ENCODE measurements at regions not wholly inside any gene's neighbourhood (a gene's known extent, or its start where the extent isn't known, plus 50 kb on each side); places are given as distances from the start of the nearest gene placed in this dataset.

DNA sequence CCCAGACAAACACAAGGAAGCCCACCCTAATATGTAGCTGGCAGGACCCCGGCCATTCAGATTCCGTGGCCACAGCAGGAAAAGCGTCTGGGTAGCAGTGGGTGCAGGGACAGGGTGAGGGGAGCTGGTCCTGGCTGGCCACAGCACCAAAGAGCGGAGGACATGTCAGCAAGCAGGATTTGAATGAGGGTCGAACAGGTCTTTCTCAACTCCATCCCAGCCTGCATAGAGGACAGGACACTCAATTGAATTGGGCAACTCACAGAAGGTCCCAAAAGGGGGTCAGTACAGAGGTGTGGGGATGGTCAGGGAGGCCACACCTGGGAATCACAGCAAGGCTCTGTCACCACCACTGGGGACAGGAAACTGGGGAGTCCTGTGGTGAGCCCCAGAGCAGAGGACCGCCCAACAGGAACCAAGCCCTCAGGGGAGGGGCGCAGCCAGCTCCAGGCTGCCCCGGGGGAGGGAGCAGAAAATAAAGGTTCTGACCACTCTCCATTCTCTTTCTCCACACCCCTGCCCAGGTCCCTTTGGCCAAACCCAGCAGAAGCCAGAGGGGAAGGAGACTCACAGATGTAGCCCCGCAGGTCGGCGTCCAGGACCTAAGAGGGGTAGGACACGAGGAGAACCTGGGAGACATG, 108.7 kb upstream of the PPP2R2D start:
- Mint-ChIP-seq H3K4me3 (no peak overlapping the region), H3K27me3 (peaks cover 24% of the 10 kb centered on the region), H3K36me3 (ENCODE audit: low read depth) (no peaks in the 10 kb centered on the region), H3K27ac (no peak overlapping the region), H3K9me3 (no peaks in the 10 kb centered on the region), H3K4me1 (ENCODE audit: low read depth) (no peaks in the 10 kb centered on the region)

- Mint-ChIP-seq H3K4me1 (ENCODE audit: low read depth) (no peaks in the 10 kb centered on the region), H3K4me3 (no peak overlapping the region), H3K27ac (no peak overlapping the region), H3K36me3 (ENCODE audit: low read depth) (no peaks in the 10 kb centered on the region), H3K27me3 (peaks cover 24% of the 10 kb centered on the region), H3K9me3 (no peaks in the 10 kb centered on the region)
These were observed 108.0 kb upstream of the PPP2R2D start for GRCh38 chr10:131792809-131793208.

DNA sequence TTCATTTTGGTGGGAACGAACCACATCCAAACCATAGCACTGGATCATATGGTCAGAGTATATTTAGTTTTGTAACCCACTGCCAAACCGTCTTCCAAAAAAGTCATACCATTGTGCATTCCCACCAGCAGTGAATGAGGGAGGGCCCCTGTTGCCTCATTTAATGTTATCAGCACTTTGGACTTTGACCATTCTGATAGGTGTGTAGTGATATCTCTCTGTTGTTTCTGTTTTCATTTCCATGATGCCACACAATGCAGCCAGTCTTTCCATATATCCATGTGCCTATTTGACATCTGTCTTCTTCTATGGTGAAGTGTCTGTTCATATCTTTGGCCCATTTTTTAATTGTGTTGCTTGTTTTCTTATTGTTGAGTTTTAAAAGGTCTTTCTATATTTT, 105.0 kb upstream of the PPP2R2D start:
- Mint-ChIP-seq H3K9me3 (peaks cover 16% of the 10 kb centered on the region), H3K27me3 (peaks cover 27% of the 10 kb centered on the region), H3K36me3 (ENCODE audit: low read depth) (peaks cover 4% of the 10 kb centered on the region), H3K4me1 (ENCODE audit: low read depth) (no peaks in the 10 kb centered on the region), H3K4me3 (no peak overlapping the region), H3K27ac (no peak overlapping the region)

GRCh38 chr10:131797626-131798025, 103.2 kb upstream of the PPP2R2D start:
- peaks cover 16% of the 10 kb centered on the region for H3K9me3 Mint-ChIP-seq
- H3K27me3 Mint-ChIP-seq: peaks cover 27% of the 10 kb centered on the region
- no peaks in the 10 kb centered on the region for H3K4me1 Mint-ChIP-seq (ENCODE audit: low read depth)
- no peak overlapping the region for H3K27ac Mint-ChIP-seq
- H3K36me3 Mint-ChIP-seq (ENCODE audit: low read depth): peaks cover 4% of the 10 kb centered on the region
- no peak overlapping the region for H3K4me3 Mint-ChIP-seq

GRCh38 chr10:131799429-131799828, 101.4 kb upstream of the PPP2R2D start:
- no peaks in the 10 kb centered on the region for H3K4me1 Mint-ChIP-seq (ENCODE audit: low read depth)
- H3K9me3 Mint-ChIP-seq: peaks cover 16% of the 10 kb centered on the region
- no peak overlapping the region for H3K4me3 Mint-ChIP-seq
- peaks cover 25% of the 10 kb centered on the region for H3K27me3 Mint-ChIP-seq
- H3K27ac Mint-ChIP-seq: no peak overlapping the region
- peaks cover 4% of the 10 kb centered on the region for H3K36me3 Mint-ChIP-seq (ENCODE audit: low read depth)

GRCh38 chr10:131802156-131802915, 98.5 kb upstream of the PPP2R2D start:
- Mint-ChIP-seq H3K4me3 (no peak overlapping the region), H3K9me3 (peaks cover 16% of the 10 kb centered on the region), H3K4me1 (ENCODE audit: low read depth) (no peaks in the 10 kb centered on the region), H3K27ac (no peak overlapping the region), H3K27me3 (peaks cover 15% of the 10 kb centered on the region), H3K36me3 (ENCODE audit: low read depth) (peaks cover 4% of the 10 kb centered on the region)

DNA sequence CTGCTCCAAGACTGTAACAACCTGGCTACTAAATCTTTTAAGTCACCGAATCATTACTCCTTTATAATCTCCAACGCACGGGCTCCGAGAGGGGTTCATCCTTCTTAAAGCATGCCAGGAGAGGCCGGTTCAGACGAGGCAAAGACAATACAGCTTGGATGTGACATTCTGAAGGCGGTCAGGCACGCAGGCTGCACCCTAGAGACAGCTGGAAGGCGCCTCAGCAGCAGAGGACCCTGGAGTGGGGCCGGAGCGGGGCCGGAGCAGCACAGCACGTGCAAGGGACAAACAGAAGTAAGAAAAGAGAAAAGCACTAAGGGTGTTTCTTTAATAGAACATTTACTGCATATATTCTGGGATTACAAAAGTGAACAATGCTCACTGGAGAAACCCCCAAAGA, 97.8 kb upstream of the PPP2R2D start:
- H3K27me3 Mint-ChIP-seq: peaks cover 14% of the 10 kb centered on the region
- no peak overlapping the region for H3K4me3 Mint-ChIP-seq
- H3K4me1 Mint-ChIP-seq (ENCODE audit: low read depth): no peaks in the 10 kb centered on the region
- no peak overlapping the region for H3K27ac Mint-ChIP-seq
- H3K9me3 Mint-ChIP-seq: peaks cover 15% of the 10 kb centered on the region
- H3K36me3 Mint-ChIP-seq (ENCODE audit: low read depth): peaks cover 4% of the 10 kb centered on the region

GRCh38 chr10:131803860-131804425, 96.9 kb upstream of the PPP2R2D start:
- H3K4me1 Mint-ChIP-seq (ENCODE audit: low read depth): no peaks in the 10 kb centered on the region
- peaks cover 6% of the 10 kb centered on the region for H3K9me3 Mint-ChIP-seq
- no peak overlapping the region for H3K4me3 Mint-ChIP-seq
- H3K27ac Mint-ChIP-seq: no peak overlapping the region
- peaks cover 4% of the 10 kb centered on the region for H3K36me3 Mint-ChIP-seq (ENCODE audit: low read depth)
- peaks cover 9% of the 10 kb centered on the region for H3K27me3 Mint-ChIP-seq

DNA sequence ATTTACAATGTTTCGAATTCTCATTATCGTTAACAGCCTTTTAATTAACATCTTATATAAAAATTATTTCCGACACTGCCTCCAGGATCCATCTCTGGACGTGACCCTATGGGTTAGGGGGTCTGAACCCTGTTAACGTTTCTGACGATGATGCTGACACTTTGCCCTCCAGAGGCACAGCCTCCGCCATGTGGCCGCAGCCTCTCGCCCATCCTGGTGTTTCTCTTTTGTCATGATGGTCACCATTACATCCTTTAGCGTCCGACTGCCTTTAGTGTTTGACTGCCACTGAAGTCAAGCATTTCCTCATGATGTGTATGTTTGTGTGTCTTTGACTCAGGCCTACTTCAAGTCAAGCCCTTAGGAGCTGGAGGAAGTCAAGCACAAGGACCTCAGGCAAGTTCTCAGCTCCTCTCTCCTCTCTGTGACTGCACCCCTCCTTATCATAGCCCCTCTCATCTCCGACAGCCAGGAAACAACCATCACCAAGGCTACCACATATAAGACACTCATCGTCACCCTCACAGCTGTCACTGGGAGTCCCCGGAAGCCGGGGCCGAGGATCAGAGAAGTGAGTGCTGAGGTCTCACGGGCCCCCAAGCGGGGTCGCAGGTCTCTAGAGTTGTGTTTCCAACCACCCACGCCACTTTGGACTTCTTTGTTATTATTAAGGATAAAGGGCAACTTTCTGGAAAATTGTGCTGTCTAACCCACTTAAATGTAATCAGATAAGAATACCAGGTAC, 96.1 kb upstream of the PPP2R2D start:
- Mint-ChIP-seq H3K4me1 (ENCODE audit: low read depth) (no peaks in the 10 kb centered on the region), H3K36me3 (ENCODE audit: low read depth) (peaks cover 4% of the 10 kb centered on the region), H3K9me3 (peaks cover 6% of the 10 kb centered on the region), H3K27me3 (peaks cover 10% of the 10 kb centered on the region), H3K27ac (no peak overlapping the region), H3K4me3 (no peak overlapping the region)

DNA sequence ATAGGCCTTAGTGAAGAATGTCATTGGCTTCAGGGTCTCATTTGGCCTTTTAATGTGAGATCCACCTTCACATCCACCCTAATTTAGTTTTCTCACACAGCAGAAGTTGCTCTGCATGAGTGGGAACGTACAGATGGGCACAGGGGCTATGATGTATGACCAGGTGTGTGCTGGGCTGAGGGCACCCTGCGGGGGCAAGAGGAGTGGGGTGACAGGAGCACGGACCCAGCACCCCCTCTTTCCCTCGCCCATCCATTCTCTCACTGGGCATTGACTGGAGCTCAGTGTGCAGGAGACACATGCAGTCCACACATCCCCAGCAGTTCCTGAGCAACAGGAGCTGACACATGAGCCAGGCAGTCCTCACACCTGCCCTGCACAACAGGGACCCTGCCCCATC, 95.1 kb upstream of the PPP2R2D start:
- Mint-ChIP-seq H3K4me1 (ENCODE audit: low read depth) (no peaks in the 10 kb centered on the region), H3K9me3 (peaks cover under 1% of the 10 kb centered on the region), H3K4me3 (no peak overlapping the region), H3K27me3 (peaks cover 10% of the 10 kb centered on the region), H3K27ac (no peak overlapping the region), H3K36me3 (ENCODE audit: low read depth) (no peaks in the 10 kb centered on the region)

GRCh38 chr10:131806146-131806545, 94.7 kb upstream of the PPP2R2D start:
- no peaks in the 10 kb centered on the region for H3K36me3 Mint-ChIP-seq (ENCODE audit: low read depth)
- no peak overlapping the region for H3K4me3 Mint-ChIP-seq
- H3K9me3 Mint-ChIP-seq: no peaks in the 10 kb centered on the region
- H3K27ac Mint-ChIP-seq: no peak overlapping the region
- H3K27me3 Mint-ChIP-seq: peaks cover 10% of the 10 kb centered on the region
- H3K4me1 Mint-ChIP-seq (ENCODE audit: low read depth): no peaks in the 10 kb centered on the region

- H3K27ac Mint-ChIP-seq: no peak overlapping the region
- H3K4me1 Mint-ChIP-seq (ENCODE audit: low read depth): no peaks in the 10 kb centered on the region
- no peak overlapping the region for H3K4me3 Mint-ChIP-seq
- no peaks in the 10 kb centered on the region for H3K9me3 Mint-ChIP-seq
- H3K27me3 Mint-ChIP-seq: peaks cover 10% of the 10 kb centered on the region
- no peaks in the 10 kb centered on the region for H3K36me3 Mint-ChIP-seq (ENCODE audit: low read depth)
These were observed 94.0 kb upstream of the PPP2R2D start for GRCh38 chr10:131806646-131807317.

GRCh38 chr10:131808370-131808930, 92.4 kb upstream of the PPP2R2D start:
- H3K36me3 Mint-ChIP-seq (ENCODE audit: low read depth): no peaks in the 10 kb centered on the region
- H3K9me3 Mint-ChIP-seq: no peaks in the 10 kb centered on the region
- no peak overlapping the region for H3K27ac Mint-ChIP-seq
- H3K4me1 Mint-ChIP-seq (ENCODE audit: low read depth): no peaks in the 10 kb centered on the region
- no peak overlapping the region for H3K4me3 Mint-ChIP-seq
- H3K27me3 Mint-ChIP-seq: peaks cover 10% of the 10 kb centered on the region

DNA sequence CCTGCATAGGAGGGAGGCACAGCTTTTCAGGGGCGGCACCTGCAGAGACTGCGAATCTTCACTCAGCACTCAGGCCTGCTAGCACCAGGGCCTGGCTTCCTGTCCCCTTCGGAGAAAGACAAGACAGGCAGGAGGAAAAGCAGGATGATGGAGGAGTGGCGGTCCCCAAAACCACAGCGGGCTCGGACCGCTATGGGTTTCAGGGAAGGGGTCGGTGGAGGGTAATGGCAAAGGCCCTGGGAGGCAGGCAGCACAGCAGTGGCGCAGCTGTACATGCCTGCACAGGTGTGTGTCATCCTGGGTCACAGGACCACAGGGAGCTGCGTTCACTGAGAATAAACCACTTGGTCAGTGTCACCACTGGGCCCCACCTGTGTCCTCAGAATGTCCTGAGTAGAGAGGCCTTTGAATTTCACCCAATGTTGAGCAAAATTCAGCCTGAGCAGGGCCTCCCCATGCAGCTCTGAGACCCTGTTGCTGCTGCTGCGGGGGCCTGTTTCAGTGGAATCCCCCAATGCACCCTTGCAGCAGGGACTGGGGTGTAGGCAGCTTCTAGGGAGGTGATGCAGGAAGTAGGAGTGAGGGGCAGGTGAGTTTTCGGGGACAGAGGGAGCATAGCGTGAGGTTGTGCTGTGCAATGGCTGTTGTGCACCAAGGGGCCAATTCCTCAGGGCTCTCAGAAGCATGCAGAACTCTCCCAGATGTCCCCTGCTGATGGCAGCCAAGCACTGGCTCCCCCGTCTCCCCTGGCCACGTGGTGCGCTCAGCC, 90.6 kb upstream of the PPP2R2D start:
- Mint-ChIP-seq H3K36me3 (ENCODE audit: low read depth) (no peaks in the 10 kb centered on the region), H3K9me3 (no peaks in the 10 kb centered on the region), H3K27me3 (peaks cover 10% of the 10 kb centered on the region), H3K4me1 (ENCODE audit: low read depth) (no peaks in the 10 kb centered on the region), H3K4me3 (no peak overlapping the region), H3K27ac (no peak overlapping the region)
